Glomerular visceral epithelial cell (primary cell): ENCODE measurements at regions not wholly inside any gene's neighbourhood (a gene's known extent, or its start where the extent isn't known, plus 50 kb on each side); places are given as distances from the start of the nearest gene placed in this dataset.

ENCODE experiments used
- DNase-seq: peaks from one replicate; pipeline ENCODE4 v3.0.0-alpha.2; 2016; ENCODE audit errors: extremely low spot score

DNA sequence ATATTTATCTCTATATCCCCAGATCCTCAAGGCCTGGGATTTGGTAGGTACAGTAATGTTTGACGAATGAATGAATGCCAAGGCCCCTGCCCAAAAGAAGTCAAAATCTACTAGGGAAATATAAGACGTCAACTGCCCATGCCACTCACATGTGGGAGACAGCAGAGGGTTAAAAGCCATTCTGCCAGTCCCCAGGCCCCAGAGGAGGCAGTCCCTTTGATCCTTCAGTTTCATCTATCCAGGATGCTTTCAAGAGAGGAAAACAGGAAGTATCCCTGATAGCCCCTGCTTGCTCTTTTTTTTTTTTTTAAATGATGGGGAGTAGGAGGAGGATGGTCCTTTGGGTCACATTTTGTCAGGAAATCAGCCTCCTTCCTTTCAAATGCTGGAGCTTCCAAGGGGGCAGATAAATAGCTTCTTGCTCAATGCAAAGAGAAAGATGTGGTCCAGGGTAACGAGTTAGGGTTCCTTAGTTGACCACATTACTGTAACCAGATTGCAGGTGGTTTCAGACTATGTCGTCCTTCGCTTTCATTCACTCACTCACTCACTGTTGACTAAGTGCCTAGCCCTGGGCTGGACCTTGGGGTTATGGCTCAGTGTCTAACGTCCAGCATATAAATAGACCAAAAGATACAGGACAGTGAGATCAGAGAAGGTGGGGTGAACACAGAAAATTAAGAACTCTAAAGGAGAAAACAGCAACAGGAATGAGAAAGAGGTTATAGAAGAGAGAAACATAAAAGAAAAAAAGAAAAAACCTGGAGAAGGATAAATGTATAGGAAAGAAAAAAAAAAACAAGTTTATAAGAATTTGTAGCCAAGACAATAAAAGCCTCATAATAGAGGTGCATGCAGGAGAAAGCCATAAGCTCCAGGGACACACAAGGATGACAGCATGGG lies 64.6 kb upstream of the PIM1 start:
- no peak for DNase-seq

DNA sequence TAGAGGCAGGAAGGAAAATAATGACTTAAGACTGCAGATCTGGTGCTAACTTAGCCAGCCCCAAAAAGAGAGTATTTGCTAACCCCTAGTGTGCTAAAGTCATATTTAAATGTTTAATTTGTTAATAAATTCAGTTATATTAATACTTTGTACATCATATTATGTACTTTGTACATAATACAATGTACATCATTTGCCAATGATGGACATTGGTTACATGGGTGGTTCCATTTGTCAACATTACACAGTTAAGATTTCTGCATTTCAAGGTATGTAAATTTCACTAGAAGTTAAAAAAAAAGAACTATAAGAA lies 63.9 kb upstream of the PIM1 start:
- DNase-seq: no peak

DNA sequence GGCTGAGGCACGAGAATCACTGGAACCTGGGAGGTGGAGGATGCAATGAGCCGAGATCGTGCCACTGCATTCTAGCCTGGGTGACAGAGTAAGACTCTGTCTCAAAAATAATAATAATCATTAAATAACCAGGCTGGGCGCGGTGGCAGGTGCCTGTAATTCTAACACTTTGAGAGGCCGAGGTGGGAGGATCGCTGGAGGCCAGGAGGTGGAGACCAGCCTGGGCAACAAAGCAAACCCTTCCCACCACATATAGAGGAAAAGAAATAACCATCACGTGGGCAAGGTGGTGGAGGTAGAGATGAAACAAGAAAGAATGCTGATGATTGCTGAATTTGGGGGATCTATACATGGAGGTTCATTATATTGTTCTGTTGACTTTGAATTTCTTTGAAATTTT lies 63.4 kb upstream of the PIM1 start:
- no peak for DNase-seq

DNA sequence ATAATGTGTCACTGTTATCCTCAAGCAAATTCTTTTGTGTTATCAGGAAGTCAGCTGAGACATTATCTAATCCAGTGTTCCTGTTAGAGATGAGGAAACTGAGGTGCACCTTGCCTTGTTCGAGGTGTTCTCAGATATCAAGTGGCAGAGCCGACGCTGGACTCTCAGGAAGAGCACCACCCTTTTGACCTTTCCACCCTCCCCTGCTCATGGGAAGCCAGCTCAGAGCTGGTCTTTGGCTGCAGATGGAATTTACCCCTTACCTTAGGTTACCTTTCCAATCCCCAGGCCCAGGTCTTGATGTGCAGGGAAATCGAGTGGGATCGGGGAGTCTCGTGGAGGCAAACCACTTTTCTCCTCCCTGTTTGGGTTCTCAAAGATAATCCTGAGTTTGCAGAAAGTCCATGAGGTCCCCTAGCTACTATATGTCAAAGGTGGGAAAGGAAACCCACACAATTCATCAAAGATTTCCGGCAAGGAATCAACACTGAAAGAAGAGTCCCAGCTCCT lies 62.9 kb upstream of the PIM1 start:
- DNase-seq: no peak

DNA sequence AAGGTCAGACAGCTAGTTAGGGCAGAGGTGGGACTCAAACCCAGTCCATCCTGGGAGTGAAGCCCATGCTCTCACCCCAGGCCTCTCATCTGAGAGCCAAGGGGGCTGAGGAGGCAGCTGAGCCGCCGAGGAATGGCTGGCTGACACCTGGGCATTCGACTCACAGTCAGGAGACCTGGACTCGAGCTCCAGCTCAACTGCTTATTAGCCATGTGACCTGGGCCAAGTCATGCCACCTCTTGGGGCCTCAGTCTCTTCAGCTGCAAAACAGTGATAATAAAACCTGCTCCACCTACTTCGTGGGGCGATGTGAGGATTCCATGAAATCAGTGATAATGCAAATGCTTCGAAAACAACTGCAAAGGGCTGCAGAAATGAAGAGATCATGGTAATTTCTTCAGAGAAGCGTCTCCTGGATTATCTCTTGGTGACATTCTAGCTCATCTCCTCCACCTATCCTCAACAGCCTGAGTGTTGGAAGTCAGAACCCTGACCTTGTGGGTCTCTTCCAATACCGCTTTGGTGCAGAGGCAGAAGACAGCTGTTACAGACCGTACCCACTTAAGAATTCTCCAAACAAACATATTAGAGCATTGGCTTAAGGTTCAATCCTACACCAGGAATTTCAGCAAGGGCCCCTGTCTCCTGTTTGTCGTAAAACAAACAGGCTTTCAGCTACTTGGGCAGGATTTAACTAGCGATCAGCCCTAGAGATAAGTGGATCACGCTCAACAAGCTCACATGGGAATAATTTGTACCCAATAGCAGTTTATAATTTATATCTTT lies 60.0 kb upstream of the PIM1 start:
- DNase-seq: no peak

DNA sequence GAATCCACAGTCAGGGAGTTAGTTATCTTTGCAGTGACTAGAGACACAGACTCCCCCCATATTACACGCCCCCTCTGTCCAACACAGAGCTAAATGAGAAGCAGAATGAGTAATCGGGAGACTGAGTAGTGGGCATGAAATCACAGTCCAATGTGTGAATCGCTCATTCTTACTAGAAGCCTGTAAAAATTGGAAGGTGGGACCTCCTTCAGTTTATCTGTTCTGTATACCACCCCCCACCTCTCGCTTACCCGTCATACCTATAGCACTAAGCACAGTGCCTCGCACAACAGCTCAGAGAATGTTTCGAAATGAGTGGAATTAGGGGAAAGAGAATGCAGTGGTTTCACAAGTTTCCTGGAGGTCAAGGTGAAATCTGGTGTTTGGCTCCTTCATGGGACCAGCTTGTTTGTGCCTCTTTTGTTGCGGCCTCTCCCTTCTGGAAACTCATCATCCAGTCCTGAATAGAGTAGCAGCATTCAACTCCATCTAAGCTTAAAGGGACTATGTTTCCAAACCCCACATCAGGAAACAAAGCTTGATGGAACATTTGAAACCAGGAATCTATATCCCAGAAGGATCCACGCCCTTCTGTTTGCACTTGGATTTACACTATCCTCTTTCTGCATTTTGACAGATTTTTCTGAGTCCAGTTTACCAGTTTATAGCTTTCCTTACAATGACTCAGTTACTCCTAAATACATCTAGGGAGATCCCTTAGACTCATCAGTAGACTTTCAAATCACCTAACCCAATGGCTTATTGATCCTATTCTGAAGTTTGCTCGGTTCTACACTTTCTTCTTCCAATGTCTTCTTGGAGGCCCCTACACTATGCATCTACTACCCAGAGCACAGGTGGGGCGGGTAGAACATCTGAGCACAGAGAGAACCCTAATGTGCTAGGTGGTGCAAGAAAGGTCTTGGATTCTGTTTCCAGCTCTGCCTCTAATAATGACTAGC lies 59.2 kb upstream of the PIM1 start:
- DNase-seq: no peak

DNA sequence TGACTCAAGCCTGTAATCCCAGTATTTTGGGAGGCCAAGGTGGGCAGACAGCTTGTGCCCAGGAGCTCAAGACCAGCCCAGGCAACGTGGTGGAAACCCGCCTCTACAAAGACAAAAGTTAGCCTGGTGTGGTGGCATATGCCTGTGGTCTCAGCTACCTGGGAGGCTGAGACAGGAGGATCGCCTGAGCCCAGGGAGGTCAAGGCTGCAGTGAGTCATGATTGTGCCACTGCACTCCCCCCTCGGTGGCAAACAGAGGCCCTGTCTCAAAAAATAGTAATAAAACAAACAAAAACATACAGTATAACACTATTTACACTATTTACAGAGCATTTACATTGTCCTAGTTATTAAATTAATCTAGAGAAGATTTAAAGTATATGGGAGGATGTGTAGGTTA lies 56.0 kb upstream of the PIM1 start:
- no peak for DNase-seq

DNA sequence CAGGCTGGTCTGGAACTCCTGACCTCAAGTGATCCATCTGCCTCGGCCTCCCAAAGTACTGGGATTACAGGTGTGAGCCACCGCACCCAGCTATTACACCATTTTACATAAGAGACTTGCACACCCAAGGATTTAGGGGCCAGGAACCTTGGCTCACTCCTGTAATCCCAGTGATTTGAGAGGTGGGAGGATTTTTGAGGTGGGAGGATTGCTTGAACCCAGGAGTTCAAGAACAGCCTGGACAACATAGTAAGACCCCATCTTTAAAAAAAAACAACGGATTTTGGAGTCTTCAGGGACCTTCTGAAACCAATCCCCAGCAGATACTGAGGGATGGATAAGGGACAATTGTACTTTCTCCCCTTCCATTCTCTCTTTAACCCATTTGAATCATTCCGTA lies 55.3 kb upstream of the PIM1 start:
- DNase-seq: no peak

DNA sequence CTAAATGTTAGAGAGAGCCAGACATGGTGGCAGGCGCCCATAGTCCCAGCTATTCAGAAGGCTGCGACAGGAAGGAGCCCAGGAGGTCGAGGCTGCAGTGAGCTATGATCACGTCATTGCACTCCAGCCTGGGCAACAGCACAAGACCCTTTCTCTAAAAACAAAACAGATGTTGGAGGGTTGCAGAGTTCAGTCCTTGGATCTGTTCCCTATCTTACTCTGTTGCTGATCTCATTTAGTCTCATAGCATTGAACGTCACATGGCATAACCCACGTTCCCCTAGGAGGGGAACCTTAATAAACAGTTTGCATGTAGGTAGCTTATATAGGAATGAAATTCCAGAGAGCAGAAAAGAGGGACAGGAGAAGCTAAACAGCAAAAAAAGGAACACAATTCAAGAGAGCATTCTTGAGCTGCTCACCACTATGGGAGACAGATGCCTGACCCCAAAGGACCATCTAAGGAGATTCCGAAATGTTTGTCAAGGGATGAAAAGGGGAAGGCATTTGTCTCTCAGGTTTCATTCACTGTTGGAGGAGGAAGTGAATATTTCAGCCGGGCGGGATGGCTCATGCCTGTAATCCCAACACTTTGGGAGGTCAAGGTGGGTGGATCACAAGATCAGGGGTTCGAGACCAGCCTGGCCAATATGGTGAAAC lies 54.6 kb upstream of the PIM1 start:
- DNase-seq: no peak

DNA sequence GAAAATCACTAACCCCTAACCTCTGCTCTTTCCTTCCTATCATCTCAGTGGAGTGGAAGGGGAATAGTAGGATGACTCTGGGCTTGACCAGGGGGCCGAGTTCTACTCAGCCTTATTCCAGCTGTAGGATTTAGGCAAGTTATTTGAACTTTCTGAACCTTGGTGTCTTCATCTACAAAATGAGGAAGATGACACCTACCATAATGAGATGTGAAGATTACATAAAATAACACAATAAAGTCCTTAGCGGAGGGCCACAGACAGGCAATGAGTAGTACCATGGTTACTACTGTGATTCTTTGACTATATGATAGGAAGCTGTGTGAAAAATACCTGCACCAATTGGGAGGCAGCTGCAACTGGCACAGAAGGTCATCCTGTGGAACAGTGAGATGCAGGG lies 53.6 kb upstream of the PIM1 start:
- no peak for DNase-seq

DNA sequence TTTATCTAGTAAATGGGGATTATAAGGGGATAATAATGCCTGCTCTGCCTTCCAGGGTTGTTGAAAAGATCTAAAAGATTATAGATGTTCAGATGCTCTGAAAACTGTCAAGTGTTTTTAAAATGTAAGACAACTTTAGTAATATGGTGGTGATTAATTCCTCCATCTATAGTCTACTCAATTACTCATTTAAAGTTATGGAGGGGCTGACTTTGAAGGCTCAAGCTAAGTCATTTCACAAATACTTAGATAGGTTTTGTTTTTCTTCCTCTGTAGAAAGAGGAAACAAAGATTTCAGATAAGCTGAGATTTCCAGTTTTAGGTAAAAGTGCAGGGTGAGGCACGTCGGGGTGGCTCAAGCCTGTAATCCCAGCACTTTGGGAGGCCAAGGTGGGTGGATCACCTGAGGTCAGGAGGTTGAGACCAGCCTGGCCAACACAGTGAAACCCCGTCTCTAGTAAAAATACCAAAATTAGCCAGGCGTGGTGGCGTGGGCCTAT lies 50.5 kb upstream of the PIM1 start:
- DNase-seq: no peak
